ENCODE measurements at regions not wholly inside any gene's neighbourhood (a gene's known extent, or its start where the extent isn't known, plus 50 kb on each side); places are given as distances from the start of the nearest gene placed in this dataset.

- in situ Hi-C loops (cut with MboI; ENCODE audit: low sequenced_read_pairs in 4 of 4) (no loop called here), intact Hi-C loops (cut with DNase I; ENCODE audit: low total_unique reads) (no loop called here)
- H3K9me3 ChIP-seq, result no peaks in the 10 kb centered on the region
Measured at GRCh38 chr16:48734220-48734619, 124.2 kb upstream of the N4BP1 start.

GRCh38 chr16:48704710-48705109, 94.7 kb upstream of the N4BP1 start:
- no peaks in the 10 kb centered on the region for H3K27me3 ChIP-seq
- H3K36me3 ChIP-seq, result no peaks in the 10 kb centered on the region
- H3K27ac ChIP-seq, result no peak overlapping the region
- DNase-seq (no peak), ATAC-seq (no peak)
- H3K4me3 ChIP-seq, result no peak overlapping the region
- H3K4me1 ChIP-seq, result no peaks in the 10 kb centered on the region
- in situ Hi-C loops (cut with MboI; ENCODE audit: low sequenced_read_pairs in 4 of 4), result no loop called here
- intact Hi-C loops (cut with DNase I; ENCODE audit: low total_unique reads), result no loop called here
- no peak for TF ChIP-seq POLR2A (IDR thresholded peaks at IDR 0.05)
- TF ChIP-seq CTCF (IDR thresholded peaks at IDR 0.05 in 4 of 5, conservative IDR thresholded peaks at IDR 0.05 in 1 of 5), result no peak
- H3K9me3 ChIP-seq, result peaks cover 0 to 3% (median 0%) of the 10 kb centered on the region in 3 donors

More at GRCh38 chr16:48734220-48734619, 124.2 kb upstream of the N4BP1 start:
- no peaks in the 10 kb centered on the region for H3K36me3 ChIP-seq
- no peaks in the 10 kb centered on the region for H3K27me3 ChIP-seq
- no peak overlapping the region for H3K27ac ChIP-seq
- no peak overlapping the region for H3K4me3 ChIP-seq
- TF ChIP-seq POLR2A (IDR thresholded peaks at IDR 0.05) (no peak), CTCF (IDR thresholded peaks at IDR 0.05 in 4 of 5, conservative IDR thresholded peaks at IDR 0.05 in 1 of 5) (no peak)
- no peaks in the 10 kb centered on the region for H3K4me1 ChIP-seq
- DNase-seq (no peak), ATAC-seq (no peak)

GRCh38 chr16:48687421-48688038, 77.5 kb upstream of the N4BP1 start:
- Histone ChIP-seq H3K4me1 (no peaks in the 10 kb centered on the region), H3K9me3 (no peaks in the 10 kb centered on the region), H3K4me3 (no peak overlapping the region), H3K27ac (no peak overlapping the region), H3K36me3 (no peaks in the 10 kb centered on the region), H3K27me3 (no peaks in the 10 kb centered on the region)
- no peak for DNase-seq
- TF ChIP-seq CTCF (IDR thresholded peaks at IDR 0.05 in 4 of 5, conservative IDR thresholded peaks at IDR 0.05 in 1 of 5), result peak in 4 of 5 experiments; percentile 27 to 67 (median 48)
- no peak for TF ChIP-seq POLR2A (IDR thresholded peaks at IDR 0.05)
- intact Hi-C loops (cut with DNase I; ENCODE audit: low total_unique reads) (loop anchor here (1.0 kb wide), 1 partner anchor 663 kb away; no protein-coding TSS in a partner anchor), in situ Hi-C loops (cut with MboI; ENCODE audit: low sequenced_read_pairs in 4 of 4) (loop anchor here in 2 of 4 donors (5.0 to 10.0 kb wide), 2 partner anchors 665 to 667 kb away; no protein-coding TSS in a partner anchor)
- peak; percentile 45 to 53 for ATAC-seq

- in situ Hi-C loops (cut with MboI; ENCODE audit: low sequenced_read_pairs in 4 of 4), result loop anchor here in 1 of 4 donors (10.0 kb wide), 1 partner anchor 671 kb away; no protein-coding TSS in a partner anchor
- Histone ChIP-seq H3K27ac (no peak overlapping the region), H3K4me3 (no peak overlapping the region), H3K9me3 (no peaks in the 10 kb centered on the region), H3K4me1 (no peaks in the 10 kb centered on the region), H3K27me3 (no peaks in the 10 kb centered on the region), H3K36me3 (no peaks in the 10 kb centered on the region)
- DNase-seq, result no peak
- no peak for ATAC-seq
- intact Hi-C loops (cut with DNase I; ENCODE audit: low total_unique reads), result no loop called here
- TF ChIP-seq POLR2A (IDR thresholded peaks at IDR 0.05) (no peak), CTCF (IDR thresholded peaks at IDR 0.05 in 4 of 5, conservative IDR thresholded peaks at IDR 0.05 in 1 of 5) (no peak)
Measured at GRCh38 chr16:48684148-48684547, 74.2 kb upstream of the N4BP1 start.

Data from gastrocnemius medialis (tissue), 4 donors.